ENCODE measurements at regions not wholly inside any gene's neighbourhood (a gene's known extent, or its start where the extent isn't known, plus 50 kb on each side); places are given as distances from the start of the nearest gene placed in this dataset.
"Not testable (repeated sequence)": the region's sequence is repeated elsewhere in the genome, so short reads cannot be mapped to it uniquely, and the experiment has no call there.

DNA sequence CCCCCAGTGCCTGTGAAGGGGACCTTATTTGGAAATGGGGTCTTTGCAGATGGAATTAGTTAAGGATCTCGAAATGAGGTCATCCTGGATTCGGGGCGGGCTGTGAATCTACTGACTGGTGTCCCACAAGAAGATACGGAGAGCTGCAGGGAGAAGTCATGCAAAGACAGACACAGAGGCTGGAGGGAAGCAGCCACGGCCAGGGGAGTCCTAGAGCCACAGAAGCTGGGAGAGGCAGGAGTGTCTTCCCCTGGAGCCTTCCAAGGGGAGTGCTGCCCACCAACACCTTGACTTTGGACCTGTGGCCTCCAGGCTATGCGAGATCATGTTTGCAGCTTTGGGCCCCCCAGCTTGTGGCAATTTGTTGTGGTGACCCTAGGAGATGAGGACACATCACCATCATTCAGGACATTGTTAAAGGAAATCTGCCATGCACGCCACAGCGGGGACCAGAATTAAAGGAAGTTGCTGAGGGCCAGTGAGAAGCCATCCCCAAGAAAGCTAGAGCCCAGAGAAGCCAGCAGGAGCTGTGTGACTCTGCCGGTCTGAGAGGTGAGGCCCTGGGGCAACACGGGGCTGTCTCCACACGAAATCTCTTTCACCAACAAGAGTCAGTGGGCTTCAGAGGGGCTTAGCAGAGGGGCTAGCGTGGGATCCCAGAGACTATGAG lies 434.7 kb downstream of the BRD1 start:
- no peak for DNase-seq (ENCODE audit: low read depth)

DNA sequence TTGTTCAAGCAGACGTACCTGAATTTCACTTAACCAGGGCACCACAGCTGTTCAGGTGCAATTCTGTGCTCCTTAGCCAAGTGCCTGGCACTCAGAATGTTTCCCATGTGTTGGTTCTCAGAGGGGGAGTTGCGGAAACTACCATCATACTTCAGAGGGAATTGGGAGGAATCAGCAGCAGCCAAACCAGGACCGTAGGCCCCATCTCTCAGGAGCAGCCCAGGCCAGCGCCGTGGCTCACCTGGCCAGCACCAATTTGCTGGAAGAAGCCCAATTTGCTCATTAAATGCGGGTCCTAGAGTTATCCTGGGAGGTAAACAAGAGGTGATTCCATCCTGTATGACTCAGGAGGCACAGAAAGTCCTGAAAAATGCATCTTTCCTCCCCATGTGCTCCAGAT lies 435.4 kb downstream of the BRD1 start:
- DNase-seq (ENCODE audit: low read depth), result no peak

DNA sequence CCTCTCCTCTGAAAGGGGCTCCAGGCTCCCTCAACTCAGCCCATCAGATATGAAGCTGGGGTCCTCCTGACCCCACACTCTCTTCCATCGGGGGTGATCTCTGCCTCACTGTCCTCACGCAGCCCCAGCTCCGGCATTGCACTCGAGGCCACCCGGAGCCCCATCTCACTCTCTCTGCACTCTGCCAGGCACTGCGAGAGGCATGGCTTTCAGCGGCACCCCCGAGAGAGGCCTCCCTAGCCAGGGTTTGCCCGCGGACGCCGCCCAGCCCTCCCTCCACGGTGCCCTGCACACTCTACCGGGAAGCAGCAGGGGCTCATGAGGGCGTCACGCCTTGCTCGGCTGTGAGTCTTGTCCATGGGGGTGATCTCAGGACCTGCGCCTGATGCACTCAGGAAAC lies 436.2 kb downstream of the BRD1 start:
- no peak for DNase-seq (ENCODE audit: low read depth)

DNA sequence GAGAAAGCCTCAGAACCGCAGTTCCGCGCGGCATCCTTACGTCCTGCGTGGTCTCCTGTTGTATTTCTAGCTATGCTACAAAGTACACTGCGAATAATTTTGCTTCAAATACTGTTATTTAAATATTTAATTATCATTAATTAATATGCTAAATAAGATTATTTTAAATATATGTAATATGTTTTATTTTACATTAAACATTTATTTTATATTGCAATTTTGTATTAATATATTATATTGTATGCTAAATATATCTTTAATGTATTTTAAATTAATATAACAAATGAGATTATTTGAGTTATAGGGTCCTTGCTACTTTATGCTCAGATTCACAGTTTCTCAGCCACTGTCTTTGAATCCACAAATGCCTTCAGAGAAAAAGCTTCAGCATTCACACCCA lies 436.7 kb downstream of the BRD1 start:
- no peak for DNase-seq (ENCODE audit: low read depth)

DNA sequence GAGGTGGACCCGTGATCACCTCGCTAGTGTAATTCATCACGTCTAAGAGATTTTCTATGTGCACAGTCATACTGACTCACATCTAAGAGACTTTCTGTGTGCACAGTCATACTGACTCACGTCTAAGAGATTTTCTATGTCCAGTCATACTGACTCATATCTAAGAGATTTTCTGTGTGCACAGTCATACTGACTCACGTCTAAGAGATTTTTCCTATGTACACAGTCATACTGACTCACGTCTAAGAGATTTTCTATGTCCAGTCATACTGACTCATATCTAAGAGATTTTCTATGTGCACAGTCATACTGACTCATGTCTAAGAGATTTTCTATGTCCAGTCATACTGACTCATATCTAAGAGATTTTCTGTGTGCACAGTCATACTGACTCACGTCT lies 443.8 kb downstream of the BRD1 start:
- not testable (repeated sequence) for DNase-seq (ENCODE audit: low read depth)

DNA sequence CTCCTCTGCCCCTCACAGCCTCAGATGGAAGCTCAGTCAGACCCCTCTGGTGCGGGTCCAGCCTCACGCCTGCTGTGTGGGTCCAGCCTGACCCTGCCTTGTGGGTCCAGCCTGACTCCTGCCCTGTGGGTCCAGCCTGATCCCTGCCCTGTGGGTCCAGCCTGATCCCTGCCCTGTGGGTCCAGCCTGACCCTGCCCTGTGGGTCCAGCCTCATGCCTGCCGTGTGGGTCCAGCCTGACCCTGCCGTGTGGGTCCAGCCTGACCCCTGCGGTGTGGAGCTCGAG lies 445.3 kb downstream of the BRD1 start:
- no peak for DNase-seq (ENCODE audit: low read depth)

DNA sequence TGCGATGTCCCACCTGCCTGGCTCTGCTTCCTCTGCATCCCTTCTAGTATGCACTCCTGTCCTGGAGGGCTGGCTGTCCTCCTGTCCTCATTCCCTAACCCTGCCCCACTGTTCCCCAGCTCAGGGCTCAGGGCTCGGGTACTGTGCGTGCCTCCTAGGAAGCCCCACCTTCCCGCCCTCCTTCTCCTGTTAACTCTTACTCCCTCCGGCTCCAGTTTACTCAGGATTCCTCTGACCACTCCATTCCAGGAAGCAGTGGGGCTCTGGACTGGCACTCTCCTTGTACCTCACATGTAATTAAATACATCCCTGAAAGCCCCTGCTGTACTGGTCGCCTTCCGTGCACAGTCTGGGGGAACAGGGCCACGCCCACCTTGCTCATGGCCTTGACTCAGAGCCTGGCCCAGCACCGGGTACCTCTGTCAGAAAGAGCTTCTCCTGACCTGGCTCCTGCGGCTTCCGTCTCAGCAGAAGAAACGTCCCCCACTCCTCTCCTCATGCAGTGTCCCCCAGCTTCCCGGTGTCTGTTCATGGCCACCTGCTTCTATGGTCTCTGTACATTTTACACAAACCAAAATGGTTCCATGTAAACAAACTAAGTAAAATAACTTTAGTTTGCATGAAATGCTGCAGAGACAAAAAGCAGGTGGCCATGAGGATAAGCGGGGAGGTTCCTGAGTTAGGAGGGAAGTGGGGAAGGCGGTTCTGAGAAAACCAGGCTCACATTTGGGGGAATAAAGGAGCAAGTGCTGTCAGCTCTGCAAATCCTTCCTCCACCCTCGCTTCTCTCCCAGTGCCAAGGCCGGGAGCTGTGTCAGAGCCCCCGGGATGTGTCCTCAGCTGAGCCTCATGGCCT lies 445.9 kb downstream of the BRD1 start:
- no peak for DNase-seq (ENCODE audit: low read depth)

DNA sequence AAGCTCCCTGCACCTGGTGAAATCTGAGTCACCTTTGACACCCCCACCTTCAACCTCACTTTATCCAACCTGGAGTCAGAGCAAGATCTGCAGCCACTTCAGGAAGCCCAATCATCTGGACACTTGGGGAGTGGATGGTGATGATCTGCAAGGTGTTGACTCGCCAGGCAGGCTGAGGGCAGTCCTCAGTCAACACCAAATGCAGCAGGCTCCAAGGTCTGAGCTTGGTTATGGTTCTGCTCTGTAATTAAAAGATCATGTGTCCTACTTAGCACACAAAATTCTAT lies 446.9 kb downstream of the BRD1 start:
- DNase-seq (ENCODE audit: low read depth), result no peak

DNA sequence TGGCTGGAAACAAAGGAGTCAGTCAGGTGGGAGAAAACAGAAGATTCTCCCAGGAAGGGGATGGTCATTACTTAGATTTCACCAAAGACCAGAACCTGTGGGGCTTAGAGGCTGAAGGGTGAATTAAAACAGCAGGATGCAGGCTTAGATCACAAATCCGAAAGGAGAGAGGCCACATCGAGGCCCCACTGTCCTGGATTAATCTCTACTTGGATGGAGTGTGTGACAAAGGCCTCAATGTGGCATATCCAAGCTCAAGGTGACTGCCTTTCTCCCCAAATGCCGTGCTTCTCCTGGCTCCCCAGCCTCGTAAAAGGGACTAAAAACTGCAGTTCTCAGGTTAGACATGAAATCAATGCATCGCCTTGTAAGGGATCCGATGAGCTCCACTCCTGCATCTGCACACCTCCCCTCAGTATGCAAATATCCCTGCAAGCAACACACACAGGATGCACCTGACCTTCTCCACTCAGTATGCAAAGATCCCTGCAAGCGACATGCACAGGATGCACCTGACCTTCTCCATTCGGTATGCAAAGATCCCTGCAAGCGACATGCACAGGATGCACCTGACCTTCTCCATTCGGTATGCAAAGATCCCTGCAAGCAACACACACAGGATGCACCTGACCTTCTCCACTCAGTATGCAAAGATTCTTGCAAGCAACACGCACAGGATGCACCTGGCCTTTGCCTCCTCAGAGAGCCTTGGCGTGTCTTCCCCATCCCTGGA lies 447.4 kb downstream of the BRD1 start:
- DNase-seq (ENCODE audit: low read depth), result no peak

DNA sequence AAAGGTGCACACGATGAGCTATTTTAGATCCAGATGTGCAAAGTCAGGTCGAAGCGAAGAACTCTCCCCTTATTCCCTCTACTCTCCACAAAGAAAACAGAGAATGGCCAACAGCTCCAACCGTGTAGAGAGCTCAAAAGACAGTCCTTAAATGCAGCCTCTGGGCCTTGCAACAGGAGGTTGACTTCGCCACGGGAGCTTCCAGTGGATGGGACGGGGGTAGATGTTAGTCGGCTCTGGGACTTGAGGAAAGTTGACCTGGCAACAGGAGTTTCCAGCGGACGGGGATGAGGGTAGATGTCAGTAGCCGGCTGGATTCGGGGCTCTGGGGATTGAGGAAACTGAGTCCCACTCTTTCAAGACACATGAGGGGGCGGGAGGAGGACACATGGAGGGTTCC lies 450.4 kb downstream of the BRD1 start:
- DNase-seq (ENCODE audit: low read depth), result no peak

DNA sequence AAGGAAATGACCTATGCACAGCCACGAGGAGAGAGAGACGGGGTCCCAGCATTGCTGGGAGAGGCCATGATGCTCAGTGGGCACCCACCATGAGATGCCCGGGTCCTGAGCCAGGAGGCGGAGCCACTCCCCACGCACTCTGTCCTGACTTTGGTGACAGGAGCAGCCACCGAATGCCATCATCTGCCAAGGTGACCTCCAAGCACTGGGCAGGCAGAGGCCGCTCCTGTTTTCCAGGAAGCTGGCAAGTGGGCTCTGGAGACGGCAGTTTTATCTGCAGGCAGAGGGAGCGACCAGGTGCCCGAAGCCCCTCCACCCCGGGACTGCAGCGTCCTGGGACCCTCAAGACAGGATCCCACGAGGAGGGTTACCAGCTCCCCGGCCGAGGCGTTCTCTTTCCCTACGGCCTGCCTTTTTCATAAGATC lies 453.9 kb downstream of the BRD1 start:
- DNase-seq (ENCODE audit: low read depth), result no peak

DNA sequence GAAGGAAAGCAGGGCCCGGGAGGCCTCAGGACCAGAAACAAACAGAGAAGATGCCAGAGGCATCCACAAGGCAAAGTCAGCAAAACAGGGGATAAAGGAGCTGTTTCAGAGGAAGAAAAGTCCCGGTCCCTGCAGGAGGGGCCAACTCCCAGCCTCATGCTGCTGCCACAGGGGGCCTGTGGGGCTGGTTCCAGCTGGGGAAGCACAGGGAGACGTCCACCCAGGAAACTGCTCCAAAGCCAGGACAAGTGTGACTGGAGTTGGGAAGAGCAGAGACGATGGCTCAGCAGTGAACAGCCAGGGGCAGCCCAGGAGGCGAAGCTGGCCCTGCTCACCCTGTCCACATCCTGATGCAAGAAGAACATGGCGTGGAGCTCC lies 454.4 kb downstream of the BRD1 start:
- DNase-seq (ENCODE audit: low read depth), result no peak

DNA sequence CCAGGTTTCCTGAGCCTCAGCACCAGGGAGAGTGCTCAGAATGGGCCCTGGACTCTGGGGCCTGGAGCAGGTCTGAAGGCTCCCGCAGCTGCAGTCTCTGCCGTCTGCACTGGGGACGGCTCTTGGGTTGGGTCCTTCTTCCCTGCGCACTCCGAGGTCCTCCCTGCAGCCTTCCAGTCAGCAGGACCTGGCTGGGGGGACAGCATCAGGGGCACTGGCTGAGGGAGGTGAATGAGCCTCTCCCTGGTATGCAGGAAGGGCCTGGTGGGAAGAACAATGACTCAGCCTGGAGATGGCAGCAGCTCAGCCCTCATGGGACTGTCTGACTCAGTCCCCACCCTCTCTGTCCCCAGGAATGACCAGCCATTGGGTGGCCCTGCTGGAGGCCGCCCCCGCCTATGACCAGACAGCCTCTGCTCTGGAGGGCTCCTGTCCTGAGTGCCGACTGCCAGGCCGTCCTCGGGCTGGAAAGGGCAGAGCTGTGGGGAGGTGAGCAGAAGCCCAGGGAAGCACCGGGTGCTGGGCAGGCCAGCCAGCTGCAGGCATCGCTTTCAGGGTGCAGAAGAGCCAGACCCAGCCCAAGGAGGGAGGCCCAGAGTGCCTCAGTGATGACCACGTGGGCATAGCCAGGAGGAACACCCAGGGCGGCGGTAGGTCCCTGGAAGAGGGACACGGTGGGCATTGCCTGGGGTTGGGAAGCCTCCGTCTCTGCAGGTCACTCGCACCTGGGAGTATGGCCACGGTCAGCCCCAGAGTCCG lies 455.0 kb downstream of the BRD1 start:
- no peak for DNase-seq (ENCODE audit: low read depth)

DNA sequence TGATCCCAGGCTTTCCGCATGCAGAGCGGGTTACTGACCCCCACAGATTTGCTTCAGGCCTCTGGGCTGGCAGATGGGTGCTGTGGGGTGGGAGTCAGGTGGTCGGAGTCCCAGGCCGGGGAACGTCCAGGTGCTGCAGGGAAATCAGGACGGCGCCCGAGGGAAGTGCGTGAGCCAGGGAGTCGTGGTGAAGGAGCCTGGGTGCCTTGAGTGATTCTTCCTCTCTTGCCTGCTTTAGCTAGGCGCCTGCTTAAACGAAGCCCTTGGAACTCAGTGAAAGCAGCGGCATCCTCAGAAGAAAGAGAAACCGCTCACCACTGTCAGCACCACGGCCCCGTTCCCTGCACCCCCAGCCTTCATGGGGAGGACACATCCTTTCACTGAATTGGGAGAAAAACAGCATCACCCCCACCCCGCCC lies 455.6 kb downstream of the BRD1 start:
- no peak for DNase-seq (ENCODE audit: low read depth)

DNA sequence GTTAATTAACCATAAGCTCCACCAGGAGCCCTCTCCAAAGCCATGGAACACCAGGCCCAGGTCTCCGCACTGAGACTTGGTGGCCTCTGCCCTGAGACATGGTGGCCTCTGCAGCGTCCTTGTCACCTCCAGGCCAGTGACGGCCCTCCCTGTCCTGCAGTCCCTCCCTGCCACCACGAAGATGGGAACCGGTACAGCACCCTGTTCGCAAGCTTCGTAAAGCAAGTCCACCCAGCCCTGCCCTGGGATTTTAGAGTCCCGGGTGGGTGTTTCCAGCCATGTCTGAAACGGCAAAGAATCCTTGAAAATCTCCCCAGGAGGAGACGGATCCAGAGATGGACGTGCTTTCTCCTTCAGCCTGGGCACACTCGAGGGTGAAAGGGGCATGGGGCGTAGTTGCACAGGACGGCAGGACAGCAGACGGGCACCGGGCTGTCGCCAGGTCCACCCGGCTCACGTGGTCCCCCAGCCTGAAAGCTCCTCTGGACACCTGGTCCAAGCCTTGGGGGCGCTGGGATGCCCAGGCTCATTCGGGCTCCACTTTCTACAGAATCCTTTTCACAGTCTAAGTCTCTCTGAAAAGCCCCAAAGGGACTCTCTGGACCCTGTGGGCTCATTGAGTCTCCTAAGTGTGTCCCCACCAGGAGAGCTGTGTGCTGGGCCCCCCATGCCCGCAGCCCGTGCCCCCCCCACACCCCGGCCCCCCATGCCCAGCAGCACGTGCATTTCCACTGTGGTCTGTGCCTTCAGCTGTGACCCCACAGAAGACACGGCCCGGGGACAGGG lies 456.2 kb downstream of the BRD1 start:
- no peak for DNase-seq (ENCODE audit: low read depth)

DNA sequence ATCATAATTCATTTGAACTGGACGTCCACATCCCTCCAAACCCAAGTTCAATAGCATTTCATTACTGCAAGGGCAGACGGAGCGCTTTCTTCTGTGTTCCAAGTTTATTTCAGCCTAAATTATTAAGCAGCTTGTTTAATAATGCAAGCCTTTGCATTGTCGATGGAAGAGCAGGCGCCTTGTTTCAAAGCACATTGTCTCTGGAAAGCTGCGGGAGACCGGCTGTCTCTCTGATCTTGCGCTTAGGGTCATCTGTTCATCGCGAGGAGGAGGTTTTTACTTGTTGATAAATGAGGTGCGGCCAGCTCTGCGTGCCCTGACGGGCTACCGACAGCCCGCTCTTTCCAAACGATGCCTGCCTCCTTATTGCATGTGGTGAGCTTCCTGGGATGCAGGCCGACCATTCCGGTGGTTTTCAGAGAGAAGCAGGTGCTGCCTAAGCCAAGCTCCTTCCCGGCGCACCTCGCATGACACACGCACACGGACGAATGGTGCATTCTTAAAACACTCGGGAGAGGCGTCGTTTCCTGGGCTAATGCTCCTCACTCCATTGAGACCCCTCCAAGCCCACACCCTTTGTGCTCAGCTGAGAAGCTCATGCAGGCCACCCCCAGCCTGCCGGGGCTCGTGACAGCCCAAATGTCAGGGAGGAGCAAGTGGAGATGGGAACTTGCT lies 456.9 kb downstream of the BRD1 start:
- no peak for DNase-seq (ENCODE audit: low read depth)

DNA sequence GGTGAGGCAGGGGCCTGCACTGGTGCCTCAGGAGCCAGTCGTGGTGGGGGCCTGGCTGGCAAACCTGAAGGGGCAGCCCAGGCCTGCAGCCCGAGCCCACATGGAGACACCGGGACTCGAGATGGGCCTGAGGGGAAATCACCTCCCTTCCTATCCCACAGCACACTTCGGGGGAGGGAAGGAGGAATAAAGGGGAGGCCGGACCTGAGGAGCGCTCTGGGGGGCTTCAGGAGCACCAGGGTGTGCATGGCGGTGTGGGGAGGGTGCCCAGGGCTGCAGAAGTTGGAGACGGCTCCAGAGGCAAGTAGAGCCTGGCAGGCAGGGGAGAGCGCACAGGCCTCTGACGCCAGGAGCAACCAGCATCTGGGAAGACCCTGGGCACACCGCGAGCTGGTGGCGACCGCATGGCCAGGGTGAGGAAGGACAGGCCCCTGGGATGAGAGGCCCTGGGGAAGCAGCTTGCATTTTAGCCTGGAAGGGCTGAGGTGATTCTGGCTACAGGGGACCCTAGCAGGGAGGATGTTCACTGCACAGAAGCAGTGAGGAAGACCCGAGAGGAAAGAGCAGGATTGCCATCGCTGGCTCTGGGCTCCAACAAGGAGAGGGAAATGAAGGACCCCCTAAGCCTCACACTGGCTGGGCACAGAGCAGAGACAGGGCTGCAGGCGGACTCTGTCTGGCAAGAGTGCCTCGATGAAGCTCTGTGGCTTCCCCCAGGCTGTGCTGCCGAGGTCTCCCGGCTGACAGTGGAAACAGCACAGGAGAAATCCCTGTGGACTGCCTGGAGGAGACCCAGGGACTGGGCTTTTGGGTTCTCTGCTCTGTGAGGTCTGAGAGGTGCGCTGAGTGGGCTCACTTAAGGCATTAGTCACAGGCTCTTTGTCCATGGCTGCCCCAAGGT lies 457.7 kb downstream of the BRD1 start:
- no peak for DNase-seq (ENCODE audit: low read depth)

DNA sequence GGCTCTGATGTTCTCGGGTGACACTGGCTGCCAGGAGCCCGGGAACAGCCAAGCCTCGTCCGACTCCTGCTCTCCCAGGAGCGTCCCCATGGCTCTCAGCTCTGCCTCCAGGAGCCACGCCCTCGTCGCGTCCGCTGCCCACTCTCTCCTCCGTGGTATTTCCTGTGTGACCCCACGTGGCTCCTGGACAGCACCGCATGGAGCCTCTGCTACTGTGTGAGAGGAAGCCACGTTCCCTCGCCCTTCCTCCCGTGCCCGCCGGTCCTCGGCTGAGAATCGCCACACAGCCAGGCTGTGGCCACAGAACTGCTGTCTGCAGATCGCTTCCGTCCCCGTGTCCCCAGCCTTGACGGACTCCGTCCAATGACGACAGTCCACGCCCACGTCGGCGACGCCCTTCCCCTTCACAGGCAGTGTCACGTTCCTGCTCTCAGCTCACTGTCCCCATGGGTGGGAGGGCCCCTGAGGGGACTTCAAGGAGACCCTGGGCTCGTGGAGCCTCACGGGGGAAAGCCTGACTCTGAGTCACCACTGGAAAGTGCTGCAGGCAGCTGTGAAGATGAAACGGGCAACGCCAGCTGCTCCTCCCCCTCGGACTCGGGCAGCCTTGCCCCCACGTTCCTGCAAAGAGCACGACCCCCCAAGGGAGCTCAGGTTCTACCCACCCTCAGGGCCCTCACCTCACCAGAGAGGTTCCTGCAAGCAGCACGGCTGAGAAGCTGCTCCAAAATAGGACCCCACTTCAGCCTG lies 458.5 kb downstream of the BRD1 start:
- DNase-seq (ENCODE audit: low read depth), result no peak

DNA sequence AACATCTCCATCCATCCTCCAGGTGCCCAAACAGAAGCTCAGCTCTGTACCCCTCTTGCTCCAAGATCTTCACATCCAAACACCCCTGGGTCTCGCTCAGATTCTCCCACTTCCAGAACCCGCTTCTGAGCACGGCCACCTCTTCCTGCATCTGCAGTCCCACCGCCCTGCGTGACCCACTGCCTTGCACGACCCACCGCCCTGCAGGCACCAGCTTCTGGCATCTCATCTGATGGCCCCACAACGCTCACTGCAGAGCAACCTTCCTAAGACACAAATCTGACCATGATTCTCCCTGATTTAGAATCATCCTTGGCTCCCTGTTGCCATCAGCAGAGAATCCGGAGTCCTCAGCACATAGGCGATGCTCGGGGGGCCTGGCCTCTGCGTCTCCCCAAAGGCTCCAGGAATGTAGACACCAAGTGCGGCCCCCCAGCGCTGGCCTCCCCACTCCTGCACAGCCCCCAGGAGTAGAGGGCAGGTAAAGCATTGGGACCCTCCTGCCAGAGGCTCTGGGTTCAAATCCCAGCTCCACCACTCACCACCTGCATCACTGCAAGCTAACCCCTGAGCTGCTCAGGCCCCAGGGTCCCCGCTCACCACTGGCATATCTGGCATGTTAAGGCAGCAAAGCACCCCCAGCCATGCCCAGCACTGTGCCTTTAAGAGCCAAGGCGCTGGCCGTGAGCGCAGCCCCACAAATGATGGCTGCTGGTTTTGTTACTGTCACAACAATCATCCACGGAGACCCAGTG lies 459.3 kb downstream of the BRD1 start:
- DNase-seq (ENCODE audit: low read depth), result no peak

All from activated T-helper 1 cell treated with Interleukin-2 at 50 U/mL for 16 hours (primary cell).